C4-2B (cell line): ENCODE measurements at regions not wholly inside any gene's neighbourhood (a gene's known extent, or its start where the extent isn't known, plus 50 kb on each side); places are given as distances from the start of the nearest gene placed in this dataset.

ENCODE experiments used
- H3K27ac ChIP-seq: fragments of 450-650 bp; 2 replicates; pipeline ENCODE4 v1.5.1; 2017
- CTCF ChIP-seq: fragments of 450-650 bp; conservative IDR thresholded peaks from 2 replicates; pipeline ENCODE4 v1.5.1; 2017; ENCODE audit warnings: mild to moderate bottlenecking
- ZFX ChIP-seq: fragments of 450-650 bp; IDR thresholded peaks from 2 replicates; pipeline ENCODE4 v1.6.1; 2017

- TF ChIP-seq ZFX (no peak), CTCF (no peak)
- H3K27ac ChIP-seq, result no peak overlapping the region
These were observed 132.2 kb downstream of the ZNF365 start for GRCh38 chr10:62506371-62506770.

- TF ChIP-seq CTCF, result no peak
- TF ChIP-seq ZFX, result no peak
These were observed 137.1 kb downstream of the ZNF365 start for GRCh38 chr10:62511238-62511637.

GRCh38 chr10:62511656-62512055, 137.5 kb downstream of the ZNF365 start:
- no peak overlapping the region for H3K27ac ChIP-seq
- TF ChIP-seq ZFX (no peak), CTCF (no peak)

More at GRCh38 chr10:62511238-62511637, 137.1 kb downstream of the ZNF365 start:
- H3K27ac ChIP-seq, result no peak overlapping the region

GRCh38 chr10:62512732-62513475, 138.7 kb downstream of the ZNF365 start:
- H3K27ac ChIP-seq, result no peak overlapping the region
- TF ChIP-seq ZFX, result no peak
- TF ChIP-seq CTCF, result no peak

GRCh38 chr10:62514079-62514693, 140.0 kb downstream of the ZNF365 start:
- no peak overlapping the region for H3K27ac ChIP-seq
- TF ChIP-seq CTCF (no peak), ZFX (no peak)

- TF ChIP-seq CTCF (no peak), ZFX (no peak)
- no peak overlapping the region for H3K27ac ChIP-seq
These were observed 143.1 kb downstream of the ZNF365 start for GRCh38 chr10:62517252-62517651.

GRCh38 chr10:62527019-62527827, 153.1 kb downstream of the ZNF365 start:
- no peak for TF ChIP-seq CTCF
- TF ChIP-seq ZFX, result no peak
- no peak overlapping the region for H3K27ac ChIP-seq
